ENCODE measurements at regions not wholly inside any gene's neighbourhood (a gene's known extent, or its start where the extent isn't known, plus 50 kb on each side); places are given as distances from the start of the nearest gene placed in this dataset.

GRCh38 chr12:127083008-127083949 is 1183.7 kb upstream of the TMEM132C start:
- no peak for TF ChIP-seq POLR2A (IDR thresholded peaks at IDR 0.05; ENCODE audit: low read depth, low read length)
- no peak for TF ChIP-seq POLR2AphosphoS5 (IDR thresholded peaks at IDR 0.05; ENCODE audit: insufficient read depth, low read depth, low read length)
- no peak for TF ChIP-seq MAX (IDR thresholded peaks at IDR 0.05; ENCODE audit: insufficient read depth, insufficient read length)
- TF ChIP-seq CTCF (IDR thresholded peaks at IDR 0.05; ENCODE audit: extremely low read depth in 1 of 2, insufficient read depth in 1 of 2, low read depth in 1 of 2, low read length in 2 of 2): no peak
- no peak for TF ChIP-seq EZH2 (IDR thresholded peaks at IDR 0.05; ENCODE audit: borderline replicate concordance, low read depth, low read length, severe bottlenecking)

Measured in endothelial cell of umbilical vein (primary cell).